ENCODE measurements at regions not wholly inside any gene's neighbourhood (a gene's known extent, or its start where the extent isn't known, plus 50 kb on each side); places are given as distances from the start of the nearest gene placed in this dataset.

DNA sequence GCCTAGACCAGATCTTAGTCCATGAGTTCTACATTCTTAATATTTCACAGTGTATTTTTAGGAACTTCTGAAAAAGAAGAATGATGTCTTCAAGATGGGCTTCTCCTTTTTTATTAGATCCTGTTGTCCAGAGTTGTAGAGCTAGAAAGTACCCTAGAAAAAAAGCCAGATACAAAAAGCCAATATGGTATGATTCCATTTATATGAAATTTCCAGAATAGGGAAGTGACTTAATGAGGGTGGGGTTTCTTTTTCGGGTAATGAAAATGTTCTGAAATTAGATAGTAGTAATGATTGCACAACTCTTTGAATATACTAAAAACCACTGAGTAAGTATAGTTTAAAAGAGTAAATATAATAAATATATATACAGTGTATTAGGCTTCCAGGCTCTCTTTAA, 116.9 kb downstream of the NFKBIZ start:
- no peak for TF ChIP-seq CTCF (IDR thresholded peaks at IDR 0.05)
- TF ChIP-seq ZFX (IDR thresholded peaks at IDR 0.05; ENCODE audit: borderline replicate concordance), result no peak
